ENCODE measurements at regions not wholly inside any gene's neighbourhood (a gene's known extent, or its start where the extent isn't known, plus 50 kb on each side); places are given as distances from the start of the nearest gene placed in this dataset.

- no peak for TF ChIP-seq ATF7 (IDR thresholded peaks at IDR 0.05; ENCODE audit: low read depth)
- TF ChIP-seq POLR2A (IDR thresholded peaks at IDR 0.05; ENCODE audit: low read depth, low read length): no peak
These were observed 147.5 kb upstream of the PFN2 start (continued) for GRCh38 chr3:150118219-150118618.

GRCh38 chr3:150117076-150117475 is 146.4 kb upstream of the PFN2 start:
- WGBS (ENCODE audit: insufficient coverage, insufficient replicate concordance, low lambda C conversion rate, missing lambda C conversion rate): 89% methylated on average over 1 of the region's 1 CpG
- H3K36me3 ChIP-seq (ENCODE audit: control insufficient read depth in 2 of 2, insufficient read depth in 2 of 2, low read length in 1 of 2): no peaks in the 10 kb centered on the region
- no peaks in the 10 kb centered on the region for H3K27me3 ChIP-seq (replicated peaks in 1 of 2; ENCODE audit: control insufficient read depth in 2 of 2, insufficient read depth in 2 of 2, low read length in 1 of 2)
- H3K4me3 ChIP-seq: no peak overlapping the region
- BruUV-seq (replicated peaks): no TSS peak
- peaks cover 27% of the 10 kb centered on the region for H3K4me1 ChIP-seq (ENCODE audit: control insufficient read depth, insufficient read depth, low read length)
- H3K4me2 ChIP-seq (ENCODE audit: control insufficient read depth, insufficient read depth): no peak overlapping the region
- intact Hi-C loops (cut with micrococcal nuclease; ENCODE audit: unreplicated experiment): loop anchor here (5.0 kb wide), 1 partner anchor 145 kb away; the partner anchor contains the start of gene PFN2
- no peak for ATAC-seq
- ChIA-PET RAD21 (ENCODE audit: unreplicated experiment) (no interaction called here), CTCF (no interaction called here), POLR2A (no interaction called here), SMC1A (ENCODE audit: uncharacterized antibody, unreplicated experiment) (interaction anchor here (1.7 kb wide), 1 partner anchor 14 kb away, joined by 4 read pairs; no protein-coding TSS in a partner anchor)
- H2AFZ ChIP-seq (ENCODE audit: control insufficient read depth, low read depth, low read length): no peak overlapping the region
- H3K9ac ChIP-seq (ENCODE audit: control insufficient read depth, insufficient read depth, low read length): no peak overlapping the region
- no peaks in the 10 kb centered on the region for H4K20me1 ChIP-seq (ENCODE audit: control insufficient read depth, insufficient read depth)
- DNase-seq (ENCODE audit: low read depth, low spot score): no peak
- in situ Hi-C loops (cut with MboI): no loop called here
- TF ChIP-seq SMAD1 (IDR thresholded peaks at IDR 0.05; ENCODE audit: low read depth, partially characterized antibody) (no peak), ATF3 (IDR thresholded peaks at IDR 0.05; ENCODE audit: borderline replicate concordance, extremely low read depth, low read depth, low read length) (no peak), ZNF592 (IDR thresholded peaks at IDR 0.05) (no peak)
- H3K27ac ChIP-seq (ENCODE audit: control insufficient read depth, insufficient read depth): no peak overlapping the region
- FAIRE-seq: no peak
- no peaks in the 10 kb centered on the region for H3K79me2 ChIP-seq (ENCODE audit: control insufficient read depth, insufficient read depth, low read length)
- H3K9me3 ChIP-seq (replicated peaks; ENCODE audit: control insufficient read depth, insufficient read depth, low read length): no peaks in the 10 kb centered on the region
